ENCODE measurements at regions not wholly inside any gene's neighbourhood (a gene's known extent, or its start where the extent isn't known, plus 50 kb on each side); places are given as distances from the start of the nearest gene placed in this dataset.

- H3K9me3 ChIP-seq (ENCODE audit: severe bottlenecking), result peaks cover 10% of the 10 kb centered on the region
- H3K27me3 ChIP-seq (ENCODE audit: insufficient read depth, low read depth, severe bottlenecking), result no peaks in the 10 kb centered on the region
- peak overlapping the region; percentile 50 for H3K27ac ChIP-seq
- TF ChIP-seq CTCF (IDR thresholded peaks at IDR 0.05; ENCODE audit: low read depth, low read length), result no peak
- no peak for DNase-seq
- H3K36me3 ChIP-seq, result no peaks in the 10 kb centered on the region
- no peak overlapping the region for H3K4me3 ChIP-seq (ENCODE audit: low read depth, low read length)
Measured at GRCh38 chr17:74083321-74083720, 120.2 kb upstream of the RPL38 start.

- DNase-seq, result peak; percentile 71
- Histone ChIP-seq H3K27ac (peak overlapping the region; percentile 88), H3K36me3 (no peaks in the 10 kb centered on the region), H3K9me3 (ENCODE audit: severe bottlenecking) (peaks cover 13% of the 10 kb centered on the region), H3K27me3 (ENCODE audit: insufficient read depth, low read depth, severe bottlenecking) (no peaks in the 10 kb centered on the region), H3K4me3 (ENCODE audit: low read depth, low read length) (no peak overlapping the region)
- TF ChIP-seq CTCF (IDR thresholded peaks at IDR 0.05; ENCODE audit: low read depth, low read length), result peak; percentile 94
Measured at GRCh38 chr17:74085434-74085833, 118.0 kb upstream of the RPL38 start.

- TF ChIP-seq CTCF (IDR thresholded peaks at IDR 0.05; ENCODE audit: low read depth, low read length), result no peak
- Histone ChIP-seq H3K27ac (peak overlapping the region; percentile 88), H3K36me3 (no peaks in the 10 kb centered on the region), H3K4me3 (ENCODE audit: low read depth, low read length) (no peak overlapping the region), H3K9me3 (ENCODE audit: severe bottlenecking) (peaks cover 25% of the 10 kb centered on the region), H3K27me3 (ENCODE audit: insufficient read depth, low read depth, severe bottlenecking) (no peaks in the 10 kb centered on the region)
- DNase-seq, result peak; percentile 96
Measured at GRCh38 chr17:74087002-74087585, 116.4 kb upstream of the RPL38 start.

- TF ChIP-seq CTCF (IDR thresholded peaks at IDR 0.05; ENCODE audit: low read depth, low read length), result no peak
- Histone ChIP-seq H3K9me3 (ENCODE audit: severe bottlenecking) (peaks cover 30% of the 10 kb centered on the region), H3K36me3 (no peaks in the 10 kb centered on the region), H3K27me3 (ENCODE audit: insufficient read depth, low read depth, severe bottlenecking) (no peaks in the 10 kb centered on the region), H3K27ac (peak overlapping the region; percentile 88), H3K4me3 (ENCODE audit: low read depth, low read length) (no peak overlapping the region)
- DNase-seq, result no peak
Measured at GRCh38 chr17:74088285-74088933, 115.1 kb upstream of the RPL38 start.

GRCh38 chr17:74088934-74089329 lies 114.5 kb upstream of the RPL38 start:
- Histone ChIP-seq H3K9me3 (ENCODE audit: severe bottlenecking) (peaks cover 30% of the 10 kb centered on the region), H3K4me3 (ENCODE audit: low read depth, low read length) (no peak overlapping the region), H3K27me3 (ENCODE audit: insufficient read depth, low read depth, severe bottlenecking) (no peaks in the 10 kb centered on the region), H3K36me3 (no peaks in the 10 kb centered on the region), H3K27ac (peak overlapping the region; percentile 55)
- no peak for DNase-seq
- TF ChIP-seq CTCF (IDR thresholded peaks at IDR 0.05; ENCODE audit: low read depth, low read length), result no peak

GRCh38 chr17:74089380-74089779 lies 114.1 kb upstream of the RPL38 start:
- H3K36me3 ChIP-seq, result no peaks in the 10 kb centered on the region
- no peak overlapping the region for H3K4me3 ChIP-seq (ENCODE audit: low read depth, low read length)
- H3K9me3 ChIP-seq (ENCODE audit: severe bottlenecking), result peaks cover 30% of the 10 kb centered on the region
- TF ChIP-seq CTCF (IDR thresholded peaks at IDR 0.05; ENCODE audit: low read depth, low read length), result no peak
- DNase-seq, result no peak
- H3K27me3 ChIP-seq (ENCODE audit: insufficient read depth, low read depth, severe bottlenecking), result no peaks in the 10 kb centered on the region
- H3K27ac ChIP-seq, result peak overlapping the region; percentile 55
